B cell (primary cell): ENCODE measurements at regions not wholly inside any gene's neighbourhood (a gene's known extent, or its start where the extent isn't known, plus 50 kb on each side); places are given as distances from the start of the nearest gene placed in this dataset.

Experiments
- ATAC-seq: fragments of 200-7000 bp; cut with Tn5 transposase; one replicate; pipeline ENCODE4 v1.10.0; 2021; ENCODE audit warnings: low read depth, mild to moderate bottlenecking, moderate number of reproducible peaks, moderate library complexity
- CTCF ChIA-PET: fragments of 350-600 bp; sonication (Branson Sonifier 250); formaldehyde crosslinking; loops from one replicate; lab custom pipeline; 2021; ENCODE audit warnings: antibody characterized with exemption, inconsistent platforms; lab: Charles Lee
- POLR2A ChIA-PET: fragments of 350-600 bp; sonication (Branson Sonifier 250); formaldehyde crosslinking; loops from one replicate; lab custom pipeline; 2021; ENCODE audit warnings: antibody characterized with exemption; lab: Charles Lee
- DNase-seq: peaks from one replicate; pipeline ENCODE4 v3.0.0; 2013
- H2AFZ ChIP-seq: 2 replicates; pipeline ENCODE4 v1.6.1; 2012; ENCODE audit warnings: mild to moderate bottlenecking, low read depth, low read length; ENCODE audit not compliant: insufficient read depth, poor library complexity, severe bottlenecking
- H3K27ac ChIP-seq, 2 donors: 1 replicate in 1 of 2; 2 replicates in 1 of 2; pipeline ENCODE4 v1.5.1; 2012 to 2013; ENCODE audit warnings: low read length in 2 of 2, mild to moderate bottlenecking in 2 of 2, moderate library complexity in 1 of 2
- H3K27me3 ChIP-seq, 4 experiments: fragments of 200-600 bp in 1 of 4; sonication (generic) in 1 of 4; replicated peaks in 1 of 4; 1 replicate in 2 of 4; 2 replicates in 2 of 4; pipeline versions ENCODE4 v1.6.1 to v1.7.0; 2013 to 2016; ENCODE audit warnings: low read length in 3 of 4, mild to moderate bottlenecking in 2 of 4, mixed read lengths in 1 of 4, moderate library complexity in 1 of 4; ENCODE audit not compliant: insufficient read depth in 4 of 4, control insufficient read depth in 3 of 4; ENCODE audit errors: control extremely low read depth in 1 of 4
- H3K36me3 ChIP-seq, 2 experiments: replicated peaks in 1 of 2; 1 replicate in 1 of 2; 2 replicates in 1 of 2; pipeline versions ENCODE4 v1.6.1 to v1.7.1; 2013; ENCODE audit warnings: low read length in 1 of 2; ENCODE audit not compliant: insufficient read depth in 2 of 2, control insufficient read depth in 1 of 2; ENCODE audit errors: control extremely low read depth in 1 of 2, extremely low read depth in 1 of 2
- H3K4me1 ChIP-seq, 2 donors: fragments of 200-600 bp in 1 of 2; sonication (generic) in 1 of 2; 1 replicate in 1 of 2; 2 replicates in 1 of 2; pipeline versions ENCODE4 v1.5.1 to v1.6.1; 2013 to 2017; ENCODE audit warnings: low read length in 2 of 2; ENCODE audit not compliant: control insufficient read depth in 2 of 2, insufficient read depth in 2 of 2
- H3K4me2 ChIP-seq: replicated peaks from 2 replicates; pipeline ENCODE3; 2012; ENCODE audit warnings: mild to moderate bottlenecking, low read depth, low read length; ENCODE audit not compliant: poor library complexity, severe bottlenecking
- H3K4me3 ChIP-seq, 5 experiments: fragments of 200-600 bp in 1 of 5; sonication (generic) in 1 of 5; 1 replicate in 3 of 5; 2 replicates in 2 of 5; pipeline versions ENCODE4 v1.5.1 to v1.7.0; 2011 to 2016; ENCODE audit warnings: low read length in 4 of 5, mild to moderate bottlenecking in 4 of 5, low read depth in 2 of 5, control low read depth in 1 of 5, moderate library complexity in 1 of 5; ENCODE audit not compliant: insufficient read depth in 1 of 5; ENCODE audit errors: control extremely low read depth in 1 of 5, extremely low read depth in 1 of 5
- H3K79me2 ChIP-seq: fragments of 200-600 bp; sonication (generic); one replicate; pipeline ENCODE4 v1.6.0; 2016; ENCODE audit warnings: low read length; ENCODE audit not compliant: control insufficient read depth, insufficient read depth
- H3K9ac ChIP-seq: fragments of 200-600 bp; sonication (generic); 2 replicates; pipeline ENCODE4 v1.6.1; 2017; ENCODE audit warnings: mild to moderate bottlenecking, low read length, moderate library complexity
- H3K9me3 ChIP-seq, 3 donors: one replicate each; pipeline versions ENCODE4 v1.6.1 to v1.7.1; 2013; ENCODE audit warnings: low read length in 2 of 3; ENCODE audit not compliant: control insufficient read depth in 2 of 3, insufficient read depth in 1 of 3; ENCODE audit errors: control extremely low read depth in 1 of 3
- H4K20me1 ChIP-seq: 2 replicates; pipeline ENCODE4 v1.6.0; 2012; ENCODE audit warnings: mild to moderate bottlenecking, low read length; ENCODE audit not compliant: insufficient read depth, control insufficient read depth, poor library complexity, severe bottlenecking
- H3K27ac Mint-ChIP-seq: one replicate; pipeline ENCODE4 v1.8.0; 2021; ENCODE audit warnings: mixed read lengths
- H3K27me3 Mint-ChIP-seq: one replicate; pipeline ENCODE4 v1.8.0; 2021; ENCODE audit warnings: mixed read lengths
- H3K4me1 Mint-ChIP-seq: one replicate; pipeline ENCODE4 v1.8.0; 2021; ENCODE audit warnings: mixed read lengths
- H3K4me3 Mint-ChIP-seq: one replicate; pipeline ENCODE4 v1.8.0; 2021; ENCODE audit warnings: mixed read lengths
- H3K9me3 Mint-ChIP-seq: one replicate; pipeline ENCODE4 v1.8.0; 2022; ENCODE audit warnings: mixed read lengths; ENCODE audit not compliant: insufficient read depth
- CTCF ChIP-seq: fragments of 200-600 bp; IDR thresholded peaks from one replicate; pipeline ENCODE4 v1.8.0; 2022; ENCODE audit warnings: antibody characterized with exemption, mild to moderate bottlenecking
- EZH2 ChIP-seq: IDR thresholded peaks from 2 replicates; pipeline ENCODE4 v1.6.1; 2012; ENCODE audit warnings: borderline replicate concordance, low read depth, mild to moderate bottlenecking, moderate library complexity, low read length; ENCODE audit not compliant: insufficient read depth, poor library complexity, severe bottlenecking
- WGBS: methylation state at CpG from one replicate; pipeline ENCODE4 v1.1.5; 2013; ENCODE audit warnings: missing lambda C conversion rate; ENCODE audit not compliant: insufficient coverage; 5-methylcytosine and 5-hydroxymethylcytosine counted together
- intact Hi-C: fragments of 100-400 bp; cut with micrococcal nuclease; formaldehyde crosslinking; loops from one replicate; pipeline ENCODE4 v1.10.0; 2022

GRCh38 chr3:104810896-104811295 is 555.8 kb upstream of the ALCAM start:
- H3K36me3 ChIP-seq: no peaks in the 10 kb centered on the region
- no peak overlapping the region for H3K9ac ChIP-seq
- no peaks in the 10 kb centered on the region for H3K9me3 Mint-ChIP-seq
- no peaks in the 10 kb centered on the region for H3K4me1 ChIP-seq
- H3K4me3 Mint-ChIP-seq: no peak overlapping the region
- ATAC-seq (no peak), DNase-seq (no peak)
- H2AFZ ChIP-seq: no peak overlapping the region
- intact Hi-C loops: no loop called here
- ChIA-PET CTCF (no interaction called here), POLR2A (no interaction called here)
- H3K27ac Mint-ChIP-seq: no peak overlapping the region
- no peaks in the 10 kb centered on the region for H4K20me1 ChIP-seq
- WGBS: no CpG with 5 or more reads among the region's 1 CpG
- no peaks in the 10 kb centered on the region for H3K27me3 ChIP-seq
- H3K9me3 ChIP-seq: peaks cover 0 to 3% (median 0%) of the 10 kb centered on the region in 3 donors
- TF ChIP-seq EZH2 (no peak), CTCF (no peak)
- no peak overlapping the region for H3K4me3 ChIP-seq
- H3K27ac ChIP-seq: no peak overlapping the region
- H3K4me2 ChIP-seq: no peak overlapping the region
- no peaks in the 10 kb centered on the region for H3K4me1 Mint-ChIP-seq
- H3K27me3 Mint-ChIP-seq: peaks cover 3% of the 10 kb centered on the region
- H3K79me2 ChIP-seq: no peaks in the 10 kb centered on the region

GRCh38 chr3:104816008-104816407 is 550.7 kb upstream of the ALCAM start:
- no peaks in the 10 kb centered on the region for H3K4me1 Mint-ChIP-seq
- H3K9ac ChIP-seq: no peak overlapping the region
- H3K4me1 ChIP-seq: no peaks in the 10 kb centered on the region
- H3K4me2 ChIP-seq: no peak overlapping the region
- H3K27me3 Mint-ChIP-seq: no peaks in the 10 kb centered on the region
- no peak for TF ChIP-seq EZH2
- no peak for TF ChIP-seq CTCF
- H3K27ac ChIP-seq: no peak overlapping the region
- no peak overlapping the region for H3K4me3 ChIP-seq
- no CpG with 5 or more reads among the region's 2 CpGs for WGBS
- DNase-seq (no peak), ATAC-seq (no peak)
- intact Hi-C loops: no loop called here
- H3K27ac Mint-ChIP-seq: no peak overlapping the region
- POLR2A ChIA-PET: no interaction called here
- peaks cover 5% of the 10 kb centered on the region for H3K9me3 Mint-ChIP-seq
- no peaks in the 10 kb centered on the region for H3K79me2 ChIP-seq
- H2AFZ ChIP-seq: no peak overlapping the region
- H3K9me3 ChIP-seq: peaks cover 0 to 6% (median 2%) of the 10 kb centered on the region in 3 donors
- H3K36me3 ChIP-seq: no peaks in the 10 kb centered on the region
- no peaks in the 10 kb centered on the region for H4K20me1 ChIP-seq
- no peaks in the 10 kb centered on the region for H3K27me3 ChIP-seq
- CTCF ChIA-PET: no interaction called here
- no peak overlapping the region for H3K4me3 Mint-ChIP-seq
